Liver (tissue), 3 donors: ENCODE measurements at regions not wholly inside any gene's neighbourhood (a gene's known extent, or its start where the extent isn't known, plus 50 kb on each side); places are given as distances from the start of the nearest gene placed in this dataset.

Source experiments
- CTCF ChIP-seq: fragments of 150-350 bp; IDR thresholded peaks from 2 replicates; pipeline ENCODE4 v1.5.1; 2017; ENCODE audit warnings: improper control_type of control experiment, low read depth, low read length; ENCODE audit not compliant: missing input control
- JUND ChIP-seq, 2 donors: IDR thresholded peaks; 2 replicates each; pipeline ENCODE4 v1.6.1; 2016; ENCODE audit warnings: antibody characterized with exemption in 2 of 2
- MAX ChIP-seq: IDR thresholded peaks from 2 replicates; pipeline ENCODE4 v1.6.1; 2016; ENCODE audit warnings: antibody characterized with exemption
- REST ChIP-seq: IDR thresholded peaks from 2 replicates; pipeline ENCODE4 v1.6.1; 2016; ENCODE audit warnings: antibody characterized with exemption, mild to moderate bottlenecking
- RXRA ChIP-seq, 2 donors: IDR thresholded peaks; 2 replicates each; pipeline ENCODE4 v1.6.1; 2017 to 2018; ENCODE audit warnings: antibody characterized with exemption in 2 of 2, mild to moderate bottlenecking in 1 of 2
- YY1 ChIP-seq: IDR thresholded peaks from 2 replicates; pipeline ENCODE4 v1.6.1; 2016; ENCODE audit warnings: antibody characterized with exemption, mild to moderate bottlenecking
- donor health status: healthy.
- donor health status: healthy.

GRCh38 chr10:28386503-28386868, 83.6 kb upstream of the MPP7 start:
- TF ChIP-seq CTCF, result no peak
- no peak for TF ChIP-seq JUND (IDR thresholded peaks at IDR 0.05)
- no peak for TF ChIP-seq MAX
- TF ChIP-seq RXRA (IDR thresholded peaks at IDR 0.05), result no peak
- no peak for TF ChIP-seq REST
- TF ChIP-seq YY1, result no peak
